Mesenchymal stem cell (in vitro differentiated cells and primary cell): ENCODE measurements at regions not wholly inside any gene's neighbourhood (a gene's known extent, or its start where the extent isn't known, plus 50 kb on each side); places are given as distances from the start of the nearest gene placed in this dataset.

Experiments
- DNase-seq: peaks from one replicate; pipeline ENCODE4 v3.0.0-alpha.2; 2013
- H2AFZ ChIP-seq: one replicate; pipeline ENCODE4 v1.6.1; 2013; ENCODE audit warnings: low read depth, mild to moderate bottlenecking, control low read depth, inconsistent platforms, low read length, moderate library complexity
- H2AK5ac ChIP-seq: 2 replicates; pipeline ENCODE4 v1.6.1; 2013; ENCODE audit warnings: low read length, moderate library complexity, mild to moderate bottlenecking, inconsistent platforms; ENCODE audit not compliant: severe bottlenecking
- H2BK120ac ChIP-seq: one replicate; pipeline ENCODE4 v1.6.1; 2013; ENCODE audit warnings: low read depth, mild to moderate bottlenecking, inconsistent platforms, low read length, moderate library complexity
- H2BK12ac ChIP-seq, 2 experiments: one replicate each; pipeline ENCODE4 v1.6.1; 2013; ENCODE audit warnings: inconsistent platforms in 2 of 2, low read length in 2 of 2, mild to moderate bottlenecking in 2 of 2, moderate library complexity in 2 of 2, control low read depth in 1 of 2
- H2BK15ac ChIP-seq: one replicate; pipeline ENCODE4 v1.6.1; 2013; ENCODE audit warnings: mild to moderate bottlenecking, low read depth, inconsistent platforms; ENCODE audit not compliant: poor library complexity, severe bottlenecking
- H2BK5ac ChIP-seq: 2 replicates; pipeline ENCODE4 v1.6.1; 2013; ENCODE audit warnings: low read depth, mild to moderate bottlenecking, low read length, control low read depth, inconsistent platforms; ENCODE audit not compliant: poor library complexity, severe bottlenecking
- H3K14ac ChIP-seq, 2 experiments: one replicate each; pipeline ENCODE4 v1.6.1; 2013; ENCODE audit warnings: inconsistent platforms in 2 of 2, low read length in 2 of 2, control low read depth in 1 of 2, mild to moderate bottlenecking in 1 of 2, moderate library complexity in 1 of 2
- H3K18ac ChIP-seq, 2 experiments: one replicate each; pipeline ENCODE4 v1.6.1; 2013; ENCODE audit warnings: inconsistent platforms in 2 of 2, low read length in 2 of 2, control low read depth in 1 of 2, low read depth in 1 of 2, mild to moderate bottlenecking in 1 of 2
- H3K23ac ChIP-seq, 2 experiments: one replicate each; pipeline ENCODE4 v1.6.1; 2013; ENCODE audit warnings: inconsistent platforms in 2 of 2, low read length in 2 of 2, mild to moderate bottlenecking in 2 of 2, moderate library complexity in 2 of 2, control low read depth in 1 of 2
- H3K27ac ChIP-seq: 2 replicates; pipeline ENCODE4 v1.5.1; 2013; ENCODE audit warnings: mild to moderate bottlenecking, moderate library complexity, low read length, control low read depth, inconsistent platforms; ENCODE audit not compliant: poor library complexity, severe bottlenecking
- H3K27me3 ChIP-seq, 2 experiments: 2 replicates each; pipeline versions ENCODE4 v1.6.1 to v1.7.0; 2013; ENCODE audit warnings: low read length in 2 of 2, mild to moderate bottlenecking in 2 of 2, moderate library complexity in 2 of 2, control low read depth in 1 of 2, inconsistent platforms in 1 of 2; ENCODE audit not compliant: control insufficient read depth in 1 of 2, insufficient read depth in 1 of 2
- H3K36me3 ChIP-seq, 2 experiments: 2 replicates each; pipeline versions ENCODE4 v1.6.1 to v1.7.0; 2013; ENCODE audit warnings: low read length in 2 of 2, control low read depth in 1 of 2, inconsistent platforms in 1 of 2, low read depth in 1 of 2, mild to moderate bottlenecking in 1 of 2; ENCODE audit not compliant: insufficient read depth in 2 of 2, control insufficient read depth in 1 of 2
- H3K4ac ChIP-seq, 2 experiments: one replicate each; pipeline ENCODE4 v1.6.1; 2013; ENCODE audit warnings: inconsistent platforms in 2 of 2, low read length in 2 of 2, mild to moderate bottlenecking in 2 of 2, moderate library complexity in 2 of 2, control low read depth in 1 of 2, low read depth in 1 of 2
- H3K4me1 ChIP-seq: 2 replicates; pipeline ENCODE4 v1.6.1; 2013; ENCODE audit warnings: low read depth, low read length, control low read depth; ENCODE audit not compliant: control insufficient read depth, insufficient read depth
- H3K4me2 ChIP-seq: 2 replicates; pipeline ENCODE4 v1.6.1; 2013; ENCODE audit warnings: low read length, mild to moderate bottlenecking, inconsistent platforms; ENCODE audit not compliant: poor library complexity, severe bottlenecking
- H3K4me3 ChIP-seq, 2 experiments: 2 replicates each; pipeline versions ENCODE4 v1.5.1 to v1.7.0; 2013; ENCODE audit warnings: low read length in 2 of 2, mild to moderate bottlenecking in 2 of 2, control low read depth in 1 of 2, low read depth in 1 of 2; ENCODE audit not compliant: insufficient read depth in 1 of 2
- H3K79me1 ChIP-seq: replicated peaks from 2 replicates; pipeline ENCODE4 v1.6.1; 2013; ENCODE audit warnings: mild to moderate bottlenecking, control low read depth, low read length, inconsistent platforms; ENCODE audit not compliant: poor library complexity, severe bottlenecking
- H3K9ac ChIP-seq: 2 replicates; pipeline ENCODE4 v1.7.0; 2013; ENCODE audit warnings: mild to moderate bottlenecking, low read length, moderate library complexity
- H3K9me3 ChIP-seq: 2 replicates; pipeline ENCODE4 v1.7.0; 2013; ENCODE audit warnings: mild to moderate bottlenecking, low read length; ENCODE audit not compliant: control insufficient read depth
- H4K8ac ChIP-seq: one replicate; pipeline ENCODE4 v1.6.1; 2013; ENCODE audit warnings: inconsistent platforms, mild to moderate bottlenecking, low read length, moderate library complexity
- H4K91ac ChIP-seq: one replicate; pipeline ENCODE4 v1.6.1; 2013; ENCODE audit warnings: mild to moderate bottlenecking, low read length, inconsistent platforms
- WGBS: methylation state at CpG from one replicate; pipeline ENCODE4 v1.1.7; 2013; ENCODE audit warnings: mixed read lengths; 5-methylcytosine and 5-hydroxymethylcytosine counted together

GRCh38 chr2:4903656-4904348 lies 788.4 kb upstream of the SOX11 start:
- H3K14ac ChIP-seq: no peak overlapping the region
- H2BK15ac ChIP-seq: no peak overlapping the region
- H3K4me3 ChIP-seq: no peak overlapping the region
- no peak overlapping the region for H2AFZ ChIP-seq
- H2BK120ac ChIP-seq: no peak overlapping the region
- no peaks in the 10 kb centered on the region for H3K27me3 ChIP-seq
- no peak overlapping the region for H3K27ac ChIP-seq
- H2AK5ac ChIP-seq: no peak overlapping the region
- no peak overlapping the region for H3K18ac ChIP-seq
- no peak overlapping the region for H4K8ac ChIP-seq
- WGBS: 87% methylated on average over 11 of the region's 12 CpGs
- H4K91ac ChIP-seq: no peak overlapping the region
- no peak overlapping the region for H2BK5ac ChIP-seq
- H3K9me3 ChIP-seq: peaks cover 6% of the 10 kb centered on the region
- H3K23ac ChIP-seq: no peak overlapping the region
- H2BK12ac ChIP-seq: no peak overlapping the region
- H3K9ac ChIP-seq: no peak overlapping the region
- H3K36me3 ChIP-seq: no peaks in the 10 kb centered on the region
- H3K79me1 ChIP-seq: no peaks in the 10 kb centered on the region
- H3K4me2 ChIP-seq: no peak overlapping the region
- no peak for DNase-seq
- no peaks in the 10 kb centered on the region for H3K4me1 ChIP-seq
- H3K4ac ChIP-seq: no peak overlapping the region

DNA sequence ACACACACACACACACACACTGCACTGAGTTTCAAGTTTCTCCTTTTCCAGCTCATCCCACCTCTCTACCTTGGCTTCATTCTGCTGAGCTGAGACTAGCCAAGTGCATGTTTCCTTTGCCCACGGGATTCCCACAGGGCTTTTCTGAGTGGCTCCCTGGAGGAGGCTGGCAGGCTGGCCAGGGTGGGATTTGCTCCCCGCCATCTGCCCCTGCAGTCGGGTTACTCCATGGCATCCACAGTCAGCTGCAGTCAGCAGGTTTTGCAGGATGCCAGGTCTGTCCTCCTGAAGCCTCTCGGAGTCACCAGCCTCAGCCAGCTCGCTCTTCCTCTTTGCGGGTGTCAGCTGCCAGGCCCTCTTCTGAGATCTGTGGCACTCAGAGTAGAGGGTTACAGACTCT lies 783.7 kb upstream of the SOX11 start:
- no peaks in the 10 kb centered on the region for H3K79me1 ChIP-seq
- no peak overlapping the region for H2BK15ac ChIP-seq
- H2BK120ac ChIP-seq: no peak overlapping the region
- H3K18ac ChIP-seq: no peak overlapping the region
- no peaks in the 10 kb centered on the region for H3K36me3 ChIP-seq
- H3K27ac ChIP-seq: no peak overlapping the region
- H2AFZ ChIP-seq: no peak overlapping the region
- 76% methylated on average over 6 of the region's 6 CpGs for WGBS
- H3K4ac ChIP-seq: no peak overlapping the region
- no peak overlapping the region for H2BK5ac ChIP-seq
- H3K14ac ChIP-seq: no peak overlapping the region
- peaks cover 3% of the 10 kb centered on the region for H3K9me3 ChIP-seq
- H3K4me3 ChIP-seq: no peak overlapping the region
- no peak overlapping the region for H2BK12ac ChIP-seq
- H2AK5ac ChIP-seq: no peak overlapping the region
- no peak overlapping the region for H4K91ac ChIP-seq
- H3K9ac ChIP-seq: no peak overlapping the region
- H3K27me3 ChIP-seq: no peaks in the 10 kb centered on the region
- no peak for DNase-seq
- H4K8ac ChIP-seq: no peak overlapping the region
- no peak overlapping the region for H3K23ac ChIP-seq
- no peak overlapping the region for H3K4me2 ChIP-seq
- H3K4me1 ChIP-seq: no peaks in the 10 kb centered on the region

DNA sequence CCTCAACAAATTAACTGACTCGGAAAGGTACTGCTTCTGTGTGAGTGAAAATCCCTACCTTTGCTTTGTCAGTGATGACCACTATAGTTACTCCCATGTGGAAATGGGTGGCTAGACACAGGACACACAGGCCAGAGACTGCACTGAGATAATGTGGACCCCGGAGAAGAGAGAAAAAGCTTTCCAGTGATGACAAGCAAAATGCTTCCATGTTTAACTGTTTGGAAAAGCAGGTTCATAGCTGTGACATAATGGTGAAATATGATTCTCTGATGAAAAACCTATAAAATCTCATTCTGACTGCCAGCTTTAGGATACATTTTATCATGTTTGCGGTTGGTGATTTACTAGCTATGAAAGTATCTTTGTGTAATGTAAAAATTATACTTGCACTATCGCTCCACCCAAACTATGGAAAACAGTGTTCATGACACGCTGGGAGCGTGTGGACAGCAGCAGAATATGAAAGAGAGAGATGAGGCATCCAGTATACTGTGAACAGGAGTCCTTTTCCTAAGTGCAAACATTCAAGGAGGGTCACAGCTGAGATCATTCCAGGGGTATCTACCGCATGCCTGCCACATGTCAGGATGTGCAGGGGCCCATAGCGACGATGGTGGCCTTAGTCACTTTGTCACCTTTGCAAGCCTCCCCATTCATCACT lies 782.7 kb upstream of the SOX11 start:
- 76% methylated on average over 9 of the region's 9 CpGs for WGBS
- H3K4ac ChIP-seq: no peak overlapping the region
- H2BK12ac ChIP-seq: no peak overlapping the region
- no peak overlapping the region for H2BK5ac ChIP-seq
- H3K4me1 ChIP-seq: no peaks in the 10 kb centered on the region
- H3K9me3 ChIP-seq: peaks cover 3% of the 10 kb centered on the region
- no peak overlapping the region for H4K91ac ChIP-seq
- H4K8ac ChIP-seq: no peak overlapping the region
- H3K4me2 ChIP-seq: no peak overlapping the region
- H3K14ac ChIP-seq: no peak overlapping the region
- H2AK5ac ChIP-seq: no peak overlapping the region
- H3K4me3 ChIP-seq: no peak overlapping the region
- no peaks in the 10 kb centered on the region for H3K36me3 ChIP-seq
- no peaks in the 10 kb centered on the region for H3K79me1 ChIP-seq
- no peak overlapping the region for H2AFZ ChIP-seq
- H2BK120ac ChIP-seq: no peak overlapping the region
- no peak for DNase-seq
- H2BK15ac ChIP-seq: no peak overlapping the region
- no peaks in the 10 kb centered on the region for H3K27me3 ChIP-seq
- H3K23ac ChIP-seq: no peak overlapping the region
- H3K9ac ChIP-seq: no peak overlapping the region
- H3K27ac ChIP-seq: no peak overlapping the region
- H3K18ac ChIP-seq: no peak overlapping the region

DNA sequence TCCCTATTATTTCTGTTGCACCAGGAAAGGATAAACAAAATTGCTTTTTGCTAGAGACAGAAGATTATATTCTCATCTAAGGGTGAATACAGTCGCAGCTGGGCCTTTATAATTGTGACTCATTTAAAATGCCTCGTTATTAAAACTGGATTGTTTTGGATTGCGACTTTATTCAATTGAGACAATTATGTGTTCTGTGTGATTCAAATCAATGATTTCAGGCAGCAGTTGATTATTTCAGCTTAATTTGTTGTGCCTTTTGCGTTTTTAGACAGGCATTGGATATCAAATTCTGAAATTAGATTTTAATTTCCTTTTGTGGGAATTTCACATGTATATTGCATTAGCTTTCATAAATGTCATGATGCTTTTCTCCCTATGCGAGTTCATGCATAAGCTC lies 778.1 kb upstream of the SOX11 start:
- Histone ChIP-seq H3K27me3 (no peaks in the 10 kb centered on the region), H2AK5ac (no peak overlapping the region)
- DNase-seq: no peak

More for the DNA sequence above, 778.1 kb upstream of the SOX11 start:
- Histone ChIP-seq H4K8ac (no peak overlapping the region), H3K18ac (no peak overlapping the region), H3K4me2 (no peak overlapping the region), H3K27ac (no peak overlapping the region), H3K4ac (no peak overlapping the region), H4K91ac (no peak overlapping the region), H3K4me3 (no peak overlapping the region), H3K9ac (no peak overlapping the region), H2AFZ (no peak overlapping the region), H3K4me1 (no peaks in the 10 kb centered on the region), H2BK12ac (no peak overlapping the region), H2BK120ac (no peak overlapping the region), H3K23ac (no peak overlapping the region), H3K79me1 (no peaks in the 10 kb centered on the region), H3K36me3 (no peaks in the 10 kb centered on the region), H3K9me3 (peaks cover 14% of the 10 kb centered on the region), H3K14ac (no peak overlapping the region), H2BK15ac (no peak overlapping the region), H2BK5ac (no peak overlapping the region)
- 88% methylated on average over 5 of the region's 5 CpGs for WGBS
